NCI-H524 treated with DMSO at 0.1 percent for 48 hours (cell line): ENCODE measurements at regions not wholly inside any gene's neighbourhood (a gene's known extent, or its start where the extent isn't known, plus 50 kb on each side); places are given as distances from the start of the nearest gene placed in this dataset.
"Not testable (repeated sequence)": the region's sequence is repeated elsewhere in the genome, so short reads cannot be mapped to it uniquely, and the experiment has no call there.

Experiments
- DNase-seq: peaks from one replicate; lab custom pipeline; 2025; lab: John Stamatoyannopoulos, UW

GRCh38 chr16:86075488-86075785 lies 176.5 kb downstream of the IRF8 start:
- no peak for DNase-seq

- no peak for DNase-seq
These were observed 177.0 kb downstream of the IRF8 start for GRCh38 chr16:86075839-86076440.

GRCh38 chr16:86076606-86077005 lies 177.6 kb downstream of the IRF8 start:
- no peak for DNase-seq

- no peak for DNase-seq
These were observed 178.4 kb downstream of the IRF8 start for GRCh38 chr16:86077243-86077940.

GRCh38 chr16:86078121-86078600 lies 179.2 kb downstream of the IRF8 start:
- no peak for DNase-seq

- DNase-seq: not testable (repeated sequence)
These were observed 179.7 kb downstream of the IRF8 start for GRCh38 chr16:86078711-86079110.

GRCh38 chr16:86079255-86079885 lies 180.4 kb downstream of the IRF8 start:
- no peak for DNase-seq

GRCh38 chr16:86080131-86080875 lies 181.3 kb downstream of the IRF8 start:
- DNase-seq: no peak

- DNase-seq: no peak
These were observed 182.0 kb downstream of the IRF8 start for GRCh38 chr16:86080982-86081381.

GRCh38 chr16:86082418-86083030 lies 183.6 kb downstream of the IRF8 start:
- DNase-seq: no peak

GRCh38 chr16:86083382-86084002 lies 184.5 kb downstream of the IRF8 start:
- DNase-seq: no peak

- DNase-seq: no peak
These were observed 186.2 kb downstream of the IRF8 start for GRCh38 chr16:86085161-86085611.

- DNase-seq: no peak
These were observed 186.8 kb downstream of the IRF8 start for GRCh38 chr16:86085795-86086194.

- DNase-seq: no peak
These were observed 187.5 kb downstream of the IRF8 start for GRCh38 chr16:86086471-86086870.

GRCh38 chr16:86087011-86087895 lies 188.3 kb downstream of the IRF8 start:
- DNase-seq: no peak

GRCh38 chr16:86087896-86088230 lies 188.9 kb downstream of the IRF8 start:
- DNase-seq: no peak

GRCh38 chr16:86088287-86088686 lies 189.3 kb downstream of the IRF8 start:
- no peak for DNase-seq

GRCh38 chr16:86088816-86089215 lies 189.9 kb downstream of the IRF8 start:
- no peak for DNase-seq

- DNase-seq: no peak
These were observed 190.5 kb downstream of the IRF8 start for GRCh38 chr16:86089334-86089900.

GRCh38 chr16:86089991-86090390 lies 191.0 kb downstream of the IRF8 start:
- DNase-seq: no peak
